ENCODE measurements at regions not wholly inside any gene's neighbourhood (a gene's known extent, or its start where the extent isn't known, plus 50 kb on each side); places are given as distances from the start of the nearest gene placed in this dataset.

- no peaks in the 10 kb centered on the region for H3K27me3 ChIP-seq (ENCODE audit: control insufficient read depth, insufficient read depth, low read length, poor library complexity, severe bottlenecking)
- no peak overlapping the region for H3K27ac Mint-ChIP-seq
Measured at GRCh38 chr13:79830426-79830825, 349.5 kb downstream of the NDFIP2 start.

GRCh38 chr13:79829880-79830279 lies 348.9 kb downstream of the NDFIP2 start:
- Histone ChIP-seq H3K4me1 (ENCODE audit: control insufficient read depth, insufficient read depth, low read length) (no peaks in the 10 kb centered on the region), H3K27me3 (ENCODE audit: control insufficient read depth, insufficient read depth, low read length, poor library complexity, severe bottlenecking) (no peaks in the 10 kb centered on the region), H3K36me3 (ENCODE audit: control insufficient read depth, insufficient read depth, low read length) (no peaks in the 10 kb centered on the region), H3K27ac (ENCODE audit: low read depth, low read length) (no peak overlapping the region), H3K4me3 (ENCODE audit: low read length) (no peak overlapping the region), H3K9ac (ENCODE audit: extremely low read depth, low read length, poor library complexity, severe bottlenecking) (no peak overlapping the region), H3K9me3 (ENCODE audit: control insufficient read depth, low read length) (no peaks in the 10 kb centered on the region)
- Mint-ChIP-seq H3K36me3 (ENCODE audit: low read depth) (no peaks in the 10 kb centered on the region), H3K27me3 (ENCODE audit: insufficient read depth) (no peaks in the 10 kb centered on the region), H3K4me1 (no peaks in the 10 kb centered on the region), H3K9me3 (peaks cover 15% of the 10 kb centered on the region), H3K27ac (no peak overlapping the region), H3K4me3 (no peak overlapping the region)
- DNase-seq, result no peak
- 91% methylated on average over 2 of the region's 2 CpGs; no CpG with 5 or more reads in 1 of the 2 experiments for WGBS, 2 experiments (ENCODE audit: insufficient coverage in 1 of 2, insufficient read length in 1 of 2)
- TF ChIP-seq CTCF (conservative IDR thresholded peaks at IDR 0.05), result no peak

More at GRCh38 chr13:79830426-79830825, 349.5 kb downstream of the NDFIP2 start:
- DNase-seq, result no peak
- Mint-ChIP-seq H3K27me3 (ENCODE audit: insufficient read depth) (no peaks in the 10 kb centered on the region), H3K4me1 (no peaks in the 10 kb centered on the region), H3K36me3 (ENCODE audit: low read depth) (no peaks in the 10 kb centered on the region), H3K9me3 (peaks cover 13% of the 10 kb centered on the region), H3K4me3 (no peak overlapping the region)
- 83 to 93% methylated on average over 1 to 2 of the region's 2 CpGs for WGBS, 2 experiments (ENCODE audit: insufficient coverage in 1 of 2, insufficient read length in 1 of 2)
- Histone ChIP-seq H3K9ac (ENCODE audit: extremely low read depth, low read length, poor library complexity, severe bottlenecking) (no peak overlapping the region), H3K9me3 (ENCODE audit: control insufficient read depth, low read length) (no peaks in the 10 kb centered on the region), H3K27ac (ENCODE audit: low read depth, low read length) (no peak overlapping the region), H3K4me1 (ENCODE audit: control insufficient read depth, insufficient read depth, low read length) (no peaks in the 10 kb centered on the region), H3K36me3 (ENCODE audit: control insufficient read depth, insufficient read depth, low read length) (no peaks in the 10 kb centered on the region), H3K4me3 (ENCODE audit: low read length) (no peak overlapping the region)
- no peak for TF ChIP-seq CTCF (conservative IDR thresholded peaks at IDR 0.05)

DNA sequence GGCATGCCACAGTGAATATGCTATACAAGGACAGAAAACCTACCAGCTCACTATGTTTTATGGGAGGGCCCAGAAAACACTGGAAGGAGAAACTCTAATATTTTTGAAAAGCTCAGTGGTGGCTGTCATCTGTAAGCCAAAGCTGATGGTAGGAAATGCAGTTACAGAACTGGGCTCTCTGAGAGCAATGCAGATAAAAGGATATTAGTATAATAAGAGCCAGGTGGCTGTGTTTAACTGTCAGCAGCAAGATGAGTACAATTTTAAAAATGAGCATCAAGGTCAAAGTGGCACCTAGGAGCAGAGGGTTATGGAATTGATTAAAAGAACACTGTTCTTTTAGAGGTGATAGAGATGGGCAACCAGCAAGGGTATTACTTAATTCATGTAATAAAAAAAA lies 345.0 kb downstream of the NDFIP2 start:
- H3K9ac ChIP-seq (ENCODE audit: extremely low read depth, low read length, poor library complexity, severe bottlenecking), result no peak overlapping the region
- no peak overlapping the region for H3K27ac ChIP-seq (ENCODE audit: low read depth, low read length)
- H3K9me3 Mint-ChIP-seq, result peaks cover 28% of the 10 kb centered on the region
- H3K4me1 Mint-ChIP-seq, result no peaks in the 10 kb centered on the region
- DNase-seq, result no peak
- no peaks in the 10 kb centered on the region for H3K9me3 ChIP-seq (ENCODE audit: control insufficient read depth, low read length)
- H3K4me3 ChIP-seq (ENCODE audit: low read length), result no peak overlapping the region
- no peaks in the 10 kb centered on the region for H3K27me3 ChIP-seq (ENCODE audit: control insufficient read depth, insufficient read depth, low read length, poor library complexity, severe bottlenecking)
- no peak for TF ChIP-seq CTCF (conservative IDR thresholded peaks at IDR 0.05)
- no peak overlapping the region for H3K4me3 Mint-ChIP-seq
- no peaks in the 10 kb centered on the region for H3K36me3 Mint-ChIP-seq (ENCODE audit: low read depth)
- H3K27me3 Mint-ChIP-seq (ENCODE audit: insufficient read depth), result no peaks in the 10 kb centered on the region
- H3K27ac Mint-ChIP-seq, result no peak overlapping the region
- H3K4me1 ChIP-seq (ENCODE audit: control insufficient read depth, insufficient read depth, low read length), result no peaks in the 10 kb centered on the region
- no peaks in the 10 kb centered on the region for H3K36me3 ChIP-seq (ENCODE audit: control insufficient read depth, insufficient read depth, low read length)
